ENCODE measurements at regions not wholly inside any gene's neighbourhood (a gene's known extent, or its start where the extent isn't known, plus 50 kb on each side); places are given as distances from the start of the nearest gene placed in this dataset.

- TF ChIP-seq RAD21 (IDR thresholded peaks at IDR 0.05; ENCODE audit: low read depth): 0 out of 2 replicates have a peak, but pooled peaks have one; percentile 3
- TF ChIP-seq TEAD4 (IDR thresholded peaks at IDR 0.05): no peak
- TF ChIP-seq MAX (IDR thresholded peaks at IDR 0.05): no peak
- TF ChIP-seq EP300 (IDR thresholded peaks at IDR 0.05; ENCODE audit: borderline replicate concordance): no peak
Observed at GRCh38 chr6:22145823-22146677, 150.8 kb downstream of the PRL start.

- TF ChIP-seq TEAD4 (IDR thresholded peaks at IDR 0.05) (no peak), YY1 (IDR thresholded peaks at IDR 0.05; ENCODE audit: low read depth) (no peak), CREB1 (IDR thresholded peaks at IDR 0.05; ENCODE audit: low read depth) (no peak), FOXM1 (IDR thresholded peaks at IDR 0.05; ENCODE audit: borderline replicate concordance, low read depth) (no peak), EP300 (IDR thresholded peaks at IDR 0.05; ENCODE audit: borderline replicate concordance) (no peak), ZBTB7A (IDR thresholded peaks at IDR 0.05; ENCODE audit: low read depth) (no peak), TCF12 (IDR thresholded peaks at IDR 0.05; ENCODE audit: low read depth) (no peak), CEBPB (IDR thresholded peaks at IDR 0.05) (no peak), NFIC (IDR thresholded peaks at IDR 0.05) (no peak), RAD21 (IDR thresholded peaks at IDR 0.05; ENCODE audit: low read depth) (no peak), MAX (IDR thresholded peaks at IDR 0.05) (no peak)
- TF ChIP-seq, protein P1, sequence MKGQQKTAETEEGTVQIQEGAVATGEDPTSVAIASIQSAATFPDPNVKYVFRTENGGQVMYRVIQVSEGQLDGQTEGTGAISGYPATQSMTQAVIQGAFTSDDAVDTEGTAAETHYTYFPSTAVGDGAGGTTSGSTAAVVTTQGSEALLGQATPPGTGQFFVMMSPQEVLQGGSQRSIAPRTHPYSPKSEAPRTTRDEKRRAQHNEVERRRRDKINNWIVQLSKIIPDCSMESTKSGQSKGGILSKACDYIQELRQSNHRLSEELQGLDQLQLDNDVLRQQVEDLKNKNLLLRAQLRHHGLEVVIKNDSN (IDR thresholded peaks at IDR 0.05): no peak
- TF ChIP-seq, protein P2, sequence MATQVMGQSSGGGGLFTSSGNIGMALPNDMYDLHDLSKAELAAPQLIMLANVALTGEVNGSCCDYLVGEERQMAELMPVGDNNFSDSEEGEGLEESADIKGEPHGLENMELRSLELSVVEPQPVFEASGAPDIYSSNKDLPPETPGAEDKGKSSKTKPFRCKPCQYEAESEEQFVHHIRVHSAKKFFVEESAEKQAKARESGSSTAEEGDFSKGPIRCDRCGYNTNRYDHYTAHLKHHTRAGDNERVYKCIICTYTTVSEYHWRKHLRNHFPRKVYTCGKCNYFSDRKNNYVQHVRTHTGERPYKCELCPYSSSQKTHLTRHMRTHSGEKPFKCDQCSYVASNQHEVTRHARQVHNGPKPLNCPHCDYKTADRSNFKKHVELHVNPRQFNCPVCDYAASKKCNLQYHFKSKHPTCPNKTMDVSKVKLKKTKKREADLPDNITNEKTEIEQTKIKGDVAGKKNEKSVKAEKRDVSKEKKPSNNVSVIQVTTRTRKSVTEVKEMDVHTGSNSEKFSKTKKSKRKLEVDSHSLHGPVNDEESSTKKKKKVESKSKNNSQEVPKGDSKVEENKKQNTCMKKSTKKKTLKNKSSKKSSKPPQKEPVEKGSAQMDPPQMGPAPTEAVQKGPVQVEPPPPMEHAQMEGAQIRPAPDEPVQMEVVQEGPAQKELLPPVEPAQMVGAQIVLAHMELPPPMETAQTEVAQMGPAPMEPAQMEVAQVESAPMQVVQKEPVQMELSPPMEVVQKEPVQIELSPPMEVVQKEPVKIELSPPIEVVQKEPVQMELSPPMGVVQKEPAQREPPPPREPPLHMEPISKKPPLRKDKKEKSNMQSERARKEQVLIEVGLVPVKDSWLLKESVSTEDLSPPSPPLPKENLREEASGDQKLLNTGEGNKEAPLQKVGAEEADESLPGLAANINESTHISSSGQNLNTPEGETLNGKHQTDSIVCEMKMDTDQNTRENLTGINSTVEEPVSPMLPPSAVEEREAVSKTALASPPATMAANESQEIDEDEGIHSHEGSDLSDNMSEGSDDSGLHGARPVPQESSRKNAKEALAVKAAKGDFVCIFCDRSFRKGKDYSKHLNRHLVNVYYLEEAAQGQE (IDR thresholded peaks at IDR 0.05; ENCODE audit: low read depth): no peak
Observed at GRCh38 chr6:22146678-22146930, 150.2 kb downstream of the PRL start.

GRCh38 chr6:22146931-22147701 is 149.7 kb downstream of the PRL start:
- no peak for TF ChIP-seq EGR1 (IDR thresholded peaks at IDR 0.05)

DNA sequence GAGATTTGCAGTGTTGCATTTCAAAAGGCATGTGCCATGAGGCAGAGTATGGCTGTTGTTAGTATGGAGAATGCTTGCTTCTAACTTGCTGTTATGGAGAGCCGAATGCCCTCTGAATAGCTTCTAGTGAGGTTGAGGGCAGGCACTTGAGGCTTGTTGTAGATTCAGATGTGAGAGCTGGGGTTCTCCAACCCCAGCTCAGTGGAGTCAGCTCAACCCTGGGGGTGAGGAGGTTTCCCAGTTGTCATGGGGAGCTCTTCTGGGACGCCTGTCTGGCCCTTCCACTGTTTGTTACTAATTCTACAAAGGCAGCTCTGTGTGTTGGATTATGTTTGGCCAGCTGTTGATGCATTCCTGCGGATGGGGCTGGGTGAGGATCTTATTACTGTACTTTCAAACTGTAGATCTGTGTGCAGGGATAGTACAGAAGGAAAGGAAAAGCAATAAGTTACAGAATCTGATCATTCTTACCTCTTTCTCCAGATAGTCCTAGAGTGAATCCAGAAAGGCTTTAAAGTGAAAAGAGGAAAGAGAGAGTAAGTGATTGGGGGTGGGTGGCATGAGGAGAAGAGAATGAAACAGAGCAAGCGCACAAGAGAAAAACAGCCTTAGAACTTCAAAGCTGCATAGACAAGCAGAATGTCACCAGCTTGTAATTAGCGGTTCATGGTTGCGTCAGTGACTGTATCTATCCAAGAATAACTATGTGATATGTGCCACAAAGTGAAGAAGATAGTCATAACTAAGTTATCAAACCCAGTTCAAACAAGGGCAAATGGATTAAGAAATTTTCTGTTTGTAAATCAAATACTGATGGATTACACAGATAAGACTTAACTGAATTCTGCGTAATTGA is 148.7 kb downstream of the PRL start:
- no peak for TF ChIP-seq FOXM1 (IDR thresholded peaks at IDR 0.05; ENCODE audit: borderline replicate concordance, low read depth)
- TF ChIP-seq EP300 (IDR thresholded peaks at IDR 0.05; ENCODE audit: borderline replicate concordance): peak; percentile 64; the same call in 1 of the 2 replicates
- TF ChIP-seq ZBTB7A (IDR thresholded peaks at IDR 0.05; ENCODE audit: low read depth): no peak
- TF ChIP-seq CREB1 (IDR thresholded peaks at IDR 0.05; ENCODE audit: low read depth): no peak
- peak; percentile 43; the same call in 1 of the 2 replicates for TF ChIP-seq NFIC (IDR thresholded peaks at IDR 0.05)
- TF ChIP-seq TCF12 (IDR thresholded peaks at IDR 0.05; ENCODE audit: low read depth): peak; percentile 81
- no peak; the same call in 1 of the 2 replicates for TF ChIP-seq MAX (IDR thresholded peaks at IDR 0.05)
- no peak for TF ChIP-seq TAF1 (IDR thresholded peaks at IDR 0.05; ENCODE audit: low read depth)
- TF ChIP-seq CEBPB (IDR thresholded peaks at IDR 0.05): 0 out of 2 replicates have a peak, but pooled peaks have one; percentile 4
- peak; percentile 25; the same call in 1 of the 2 replicates for TF ChIP-seq RAD21 (IDR thresholded peaks at IDR 0.05; ENCODE audit: low read depth)
- peak; percentile 97 for TF ChIP-seq TEAD4 (IDR thresholded peaks at IDR 0.05)
- TF ChIP-seq, protein P1 (IDR thresholded peaks at IDR 0.05): no peak
- TF ChIP-seq YY1 (IDR thresholded peaks at IDR 0.05; ENCODE audit: low read depth): no peak
- TF ChIP-seq, protein P2 (IDR thresholded peaks at IDR 0.05; ENCODE audit: low read depth): no peak
- no peak for TF ChIP-seq EGR1 (IDR thresholded peaks at IDR 0.05)

GRCh38 chr6:22149096-22149495 is 147.7 kb downstream of the PRL start:
- no peak for TF ChIP-seq NFIC (IDR thresholded peaks at IDR 0.05)
- TF ChIP-seq ZBTB7A (IDR thresholded peaks at IDR 0.05; ENCODE audit: low read depth): no peak
- no peak for TF ChIP-seq YY1 (IDR thresholded peaks at IDR 0.05; ENCODE audit: low read depth)
- no peak for TF ChIP-seq RAD21 (IDR thresholded peaks at IDR 0.05; ENCODE audit: low read depth)
- TF ChIP-seq CREB1 (IDR thresholded peaks at IDR 0.05; ENCODE audit: low read depth): no peak
- no peak for TF ChIP-seq FOXM1 (IDR thresholded peaks at IDR 0.05; ENCODE audit: borderline replicate concordance, low read depth)
- TF ChIP-seq, protein P2 (IDR thresholded peaks at IDR 0.05; ENCODE audit: low read depth): no peak
- TF ChIP-seq, protein P1 (IDR thresholded peaks at IDR 0.05): no peak
- no peak for TF ChIP-seq CEBPB (IDR thresholded peaks at IDR 0.05)
- no peak for TF ChIP-seq TAF1 (IDR thresholded peaks at IDR 0.05; ENCODE audit: low read depth)
